UCSD-AML1 (cell line): ENCODE measurements at regions not wholly inside any gene's neighbourhood (a gene's known extent, or its start where the extent isn't known, plus 50 kb on each side); places are given as distances from the start of the nearest gene placed in this dataset.
"Not testable (repeated sequence)": the region's sequence is repeated elsewhere in the genome, so short reads cannot be mapped to it uniquely, and the experiment has no call there.

Source experiments
- DNase-seq: peaks from one replicate; lab custom pipeline; 2025; ENCODE audit not compliant: unreplicated experiment; lab: John Stamatoyannopoulos, UW

- no peak for DNase-seq
These were observed 170.4 kb upstream of the THSD7A start for GRCh38 chr7:12002428-12002827.

DNA sequence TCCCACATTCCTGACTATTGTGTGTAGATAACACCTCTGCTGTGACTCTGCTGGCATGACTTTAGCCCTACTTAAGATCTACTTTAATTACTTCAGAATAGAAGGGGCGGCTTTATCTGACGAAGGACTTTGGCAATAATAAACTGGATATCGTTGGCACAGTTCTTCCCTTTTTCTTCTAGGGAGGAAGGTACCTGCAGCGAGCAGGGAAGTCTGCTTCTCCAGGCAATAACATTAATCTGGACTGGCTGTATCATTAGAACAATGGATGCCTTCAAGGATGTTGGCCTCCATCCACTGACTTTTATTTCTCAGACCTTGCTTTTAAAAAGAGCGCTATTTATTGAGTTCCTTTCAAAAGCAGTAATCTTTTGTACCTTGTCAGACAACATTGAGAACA is 172.6 kb upstream of the THSD7A start:
- no peak for DNase-seq

GRCh38 chr7:12007576-12007975 is 175.6 kb upstream of the THSD7A start:
- no peak for DNase-seq

GRCh38 chr7:12013983-12014382 is 182.0 kb upstream of the THSD7A start:
- DNase-seq, result no peak

DNA sequence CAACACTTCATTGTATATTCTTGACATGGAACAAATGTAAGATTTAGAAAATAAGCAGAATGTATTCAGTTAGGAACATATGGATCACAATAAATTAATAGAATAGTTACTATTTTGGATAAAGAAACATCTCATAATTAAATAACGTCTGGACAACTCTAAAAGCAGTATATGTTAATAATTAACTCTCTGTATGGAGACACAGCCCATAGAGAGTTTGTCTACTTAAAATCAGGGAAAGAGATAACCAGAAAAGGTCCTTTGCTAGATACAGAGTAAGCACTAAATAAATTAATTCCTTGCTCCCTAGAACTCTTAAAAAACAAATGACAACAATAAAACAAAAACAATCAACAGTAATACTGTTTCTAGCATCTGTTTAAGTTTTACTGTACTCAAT is 184.4 kb upstream of the THSD7A start:
- DNase-seq, result no peak

GRCh38 chr7:12017046-12017445 is 185.0 kb upstream of the THSD7A start:
- no peak for DNase-seq

DNA sequence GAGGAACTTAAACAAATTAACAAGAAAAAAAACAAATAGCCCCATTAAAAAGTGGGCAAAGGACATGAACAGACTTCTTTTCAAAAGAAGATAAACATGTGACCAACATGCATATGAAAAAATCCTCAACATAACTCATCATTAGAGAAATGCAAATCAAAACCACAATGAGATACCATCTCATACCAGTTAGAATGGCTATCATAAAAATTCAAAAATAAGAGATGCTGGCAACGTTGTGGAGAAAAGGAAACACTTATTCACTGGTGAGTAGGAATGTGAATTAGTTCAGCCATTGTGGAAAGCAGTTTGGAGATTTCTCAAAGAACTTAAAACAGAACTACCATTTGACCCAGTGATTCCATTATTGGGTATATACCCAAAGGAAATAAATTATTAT is 189.1 kb upstream of the TMEM106B start:
- DNase-seq, result not testable (repeated sequence)

- no peak for DNase-seq
These were observed 185.8 kb upstream of the TMEM106B start for GRCh38 chr7:12025246-12025645.

- DNase-seq, result no peak
These were observed 182.6 kb upstream of the TMEM106B start for GRCh38 chr7:12028508-12028907.

DNA sequence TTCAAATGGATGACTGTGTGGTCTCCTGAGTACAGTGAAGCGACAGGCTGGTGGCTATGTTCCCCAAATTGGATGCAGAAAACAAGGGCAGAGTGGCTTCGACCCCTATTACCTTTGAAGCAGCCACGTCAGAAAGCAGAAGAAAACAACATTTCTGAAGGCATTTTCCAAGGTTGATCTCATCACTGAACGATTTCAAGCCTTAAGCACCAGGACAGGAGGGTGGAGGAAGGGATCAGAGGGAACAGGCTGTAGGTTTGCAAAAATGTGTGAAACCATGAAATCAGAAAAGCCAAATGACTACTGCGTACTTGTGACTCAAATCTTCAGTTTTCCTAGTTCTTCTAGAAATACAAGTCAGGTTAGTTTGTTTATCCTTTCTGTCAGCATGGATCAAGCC is 181.0 kb upstream of the TMEM106B start:
- no peak for DNase-seq

DNA sequence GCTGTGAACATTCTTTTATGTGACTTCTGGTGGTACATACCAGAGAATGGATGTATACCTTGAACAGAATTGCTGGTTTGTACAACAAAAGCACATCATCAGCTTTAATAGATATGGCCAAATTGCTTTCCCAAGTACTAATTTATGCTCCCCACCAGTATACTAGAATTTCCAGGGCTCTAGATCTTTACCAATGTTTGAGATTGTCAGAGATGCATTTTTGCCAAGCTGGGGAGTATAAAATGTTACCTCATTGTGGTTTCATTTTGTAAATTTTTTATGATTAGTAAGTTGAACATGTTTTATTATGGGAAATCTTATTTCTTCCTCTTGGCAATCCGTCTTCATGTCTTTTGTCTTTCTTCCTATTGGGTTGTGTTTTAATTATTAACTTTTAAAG is 179.9 kb upstream of the TMEM106B start:
- DNase-seq, result no peak

GRCh38 chr7:12031638-12032037 is 179.5 kb upstream of the TMEM106B start:
- no peak for DNase-seq

GRCh38 chr7:12032146-12032545 is 178.9 kb upstream of the TMEM106B start:
- no peak for DNase-seq

- not testable (repeated sequence) for DNase-seq
These were observed 167.6 kb upstream of the TMEM106B start for GRCh38 chr7:12043457-12043856.

DNA sequence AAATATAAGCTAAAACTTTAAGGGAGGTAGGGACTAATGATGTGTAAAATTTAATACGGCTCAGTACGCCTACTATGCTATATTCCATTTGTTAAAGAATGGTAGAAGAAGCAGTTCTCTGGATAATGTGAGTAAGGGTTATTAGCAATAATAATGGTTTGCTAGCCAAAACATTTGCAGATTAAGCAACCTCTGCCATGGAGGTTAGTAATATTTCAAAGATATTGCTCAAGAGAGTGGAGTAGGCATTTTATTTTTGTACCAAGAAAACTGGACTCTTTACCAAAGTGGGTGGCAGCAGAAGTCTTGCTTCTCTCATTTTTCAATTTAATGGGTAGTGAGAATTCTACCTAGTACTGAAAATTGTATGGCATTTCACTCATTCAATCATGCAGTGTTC is 158.9 kb upstream of the TMEM106B start:
- DNase-seq, result no peak

- DNase-seq, result no peak
These were observed 157.5 kb upstream of the TMEM106B start for GRCh38 chr7:12053561-12053960.

GRCh38 chr7:12054830-12055229 is 156.3 kb upstream of the TMEM106B start:
- DNase-seq, result no peak

GRCh38 chr7:12056381-12056780 is 154.7 kb upstream of the TMEM106B start:
- DNase-seq, result no peak

GRCh38 chr7:12056977-12057376 is 154.1 kb upstream of the TMEM106B start:
- no peak for DNase-seq

DNA sequence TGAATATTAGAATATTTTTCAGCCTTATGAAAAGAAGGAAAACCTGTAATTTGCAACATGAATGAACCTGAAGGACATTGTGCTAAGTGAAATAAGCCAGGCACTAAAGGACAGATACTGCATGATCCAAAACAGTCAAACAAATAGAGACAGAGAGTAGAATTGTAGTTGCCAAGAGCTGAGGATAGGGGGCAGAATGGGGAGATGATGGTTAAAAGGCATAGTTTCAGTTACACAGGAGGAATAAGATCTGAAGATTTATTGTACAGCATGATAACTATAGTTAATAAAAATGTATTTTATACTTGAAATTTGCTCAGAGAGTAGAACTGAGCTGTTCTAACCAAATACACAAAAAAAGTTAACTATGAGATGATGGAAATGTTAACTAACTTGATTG is 149.0 kb upstream of the TMEM106B start:
- DNase-seq, result no peak

- no peak for DNase-seq
These were observed 146.4 kb upstream of the TMEM106B start for GRCh38 chr7:12064586-12065127.

GRCh38 chr7:12066004-12066403 is 145.1 kb upstream of the TMEM106B start:
- no peak for DNase-seq

DNA sequence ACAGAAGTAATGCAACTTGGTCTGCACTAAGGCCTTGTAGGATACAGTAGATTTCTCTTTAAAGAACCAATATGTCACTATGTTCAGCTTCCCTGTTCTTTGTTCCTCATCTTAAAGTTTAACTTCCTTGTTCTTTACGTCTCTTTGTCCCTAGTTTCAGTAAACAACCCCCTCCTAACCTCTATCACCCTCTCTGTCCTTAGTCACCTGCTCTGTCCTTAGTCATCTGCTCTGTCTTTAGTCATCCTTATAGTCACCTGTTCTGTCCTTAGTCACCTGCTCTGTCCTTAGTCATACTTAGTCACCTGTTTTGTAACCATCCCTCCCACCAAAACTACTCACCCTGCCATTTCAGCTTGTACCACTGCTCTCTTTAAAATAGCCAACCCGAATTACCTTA is 144.6 kb upstream of the TMEM106B start:
- no peak for DNase-seq
